A673 (cell line): ENCODE measurements at regions not wholly inside any gene's neighbourhood (a gene's known extent, or its start where the extent isn't known, plus 50 kb on each side); places are given as distances from the start of the nearest gene placed in this dataset.

Experiments used
- EZH2 ChIP-seq: fragments of 200-600 bp; sonication (generic); IDR thresholded peaks from 2 replicates; pipeline ENCODE4 v1.6.1; 2017; ENCODE audit warnings: borderline replicate concordance, low read depth, mild to moderate bottlenecking, mixed read lengths, antibody characterized with exemption, low read length; ENCODE audit not compliant: poor library complexity, severe bottlenecking
- TF ChIP-seq, protein P1 (sequence below): fragments of 300-800, 200-600 bp; sonication (generic); conservative IDR thresholded peaks from 2 replicates; pipeline ENCODE4 v1.5.1; 2017; ENCODE audit warnings: low read depth, mild to moderate bottlenecking, antibody characterized with exemption, low read length, moderate library complexity, mixed read lengths

DNA sequence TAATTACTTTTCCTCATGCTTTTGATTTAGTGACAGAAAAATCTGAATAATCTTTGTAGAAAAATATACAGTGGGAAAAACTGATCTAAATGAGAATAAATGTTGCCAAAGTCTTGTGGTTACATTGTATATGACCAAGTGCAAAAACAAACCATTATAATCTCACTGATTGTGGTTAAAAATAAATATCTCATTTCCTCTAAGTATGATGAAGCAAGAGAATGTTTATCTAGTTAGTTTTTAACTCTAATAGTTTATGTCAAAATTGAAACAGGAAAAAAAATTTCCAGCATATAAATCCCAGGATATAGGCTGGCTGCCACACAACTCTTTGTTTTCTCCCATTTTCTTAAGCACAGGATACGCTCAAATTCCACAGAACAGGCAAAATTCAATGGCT lies 392.7 kb upstream of the ID4 start:
- TF ChIP-seq, protein P1, sequence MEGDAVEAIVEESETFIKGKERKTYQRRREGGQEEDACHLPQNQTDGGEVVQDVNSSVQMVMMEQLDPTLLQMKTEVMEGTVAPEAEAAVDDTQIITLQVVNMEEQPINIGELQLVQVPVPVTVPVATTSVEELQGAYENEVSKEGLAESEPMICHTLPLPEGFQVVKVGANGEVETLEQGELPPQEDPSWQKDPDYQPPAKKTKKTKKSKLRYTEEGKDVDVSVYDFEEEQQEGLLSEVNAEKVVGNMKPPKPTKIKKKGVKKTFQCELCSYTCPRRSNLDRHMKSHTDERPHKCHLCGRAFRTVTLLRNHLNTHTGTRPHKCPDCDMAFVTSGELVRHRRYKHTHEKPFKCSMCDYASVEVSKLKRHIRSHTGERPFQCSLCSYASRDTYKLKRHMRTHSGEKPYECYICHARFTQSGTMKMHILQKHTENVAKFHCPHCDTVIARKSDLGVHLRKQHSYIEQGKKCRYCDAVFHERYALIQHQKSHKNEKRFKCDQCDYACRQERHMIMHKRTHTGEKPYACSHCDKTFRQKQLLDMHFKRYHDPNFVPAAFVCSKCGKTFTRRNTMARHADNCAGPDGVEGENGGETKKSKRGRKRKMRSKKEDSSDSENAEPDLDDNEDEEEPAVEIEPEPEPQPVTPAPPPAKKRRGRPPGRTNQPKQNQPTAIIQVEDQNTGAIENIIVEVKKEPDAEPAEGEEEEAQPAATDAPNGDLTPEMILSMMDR, result no peak
- no peak for TF ChIP-seq EZH2
